NT2/D1 (cell line): ENCODE measurements at regions not wholly inside any gene's neighbourhood (a gene's known extent, or its start where the extent isn't known, plus 50 kb on each side); places are given as distances from the start of the nearest gene placed in this dataset.

Experiments
- SUZ12 ChIP-seq: IDR thresholded peaks from 2 replicates; pipeline ENCODE4 v1.6.1; 2011; ENCODE audit not compliant: insufficient read length, insufficient read depth; ENCODE audit errors: extremely low read depth
- YY1 ChIP-seq: IDR thresholded peaks from 2 replicates; pipeline ENCODE4 v1.6.1; 2011; ENCODE audit not compliant: insufficient read length, insufficient read depth
- ZNF274 ChIP-seq: IDR thresholded peaks from 2 replicates; pipeline ENCODE4 v1.6.1; 2011; ENCODE audit warnings: mild to moderate bottlenecking, low read depth, low read length

DNA sequence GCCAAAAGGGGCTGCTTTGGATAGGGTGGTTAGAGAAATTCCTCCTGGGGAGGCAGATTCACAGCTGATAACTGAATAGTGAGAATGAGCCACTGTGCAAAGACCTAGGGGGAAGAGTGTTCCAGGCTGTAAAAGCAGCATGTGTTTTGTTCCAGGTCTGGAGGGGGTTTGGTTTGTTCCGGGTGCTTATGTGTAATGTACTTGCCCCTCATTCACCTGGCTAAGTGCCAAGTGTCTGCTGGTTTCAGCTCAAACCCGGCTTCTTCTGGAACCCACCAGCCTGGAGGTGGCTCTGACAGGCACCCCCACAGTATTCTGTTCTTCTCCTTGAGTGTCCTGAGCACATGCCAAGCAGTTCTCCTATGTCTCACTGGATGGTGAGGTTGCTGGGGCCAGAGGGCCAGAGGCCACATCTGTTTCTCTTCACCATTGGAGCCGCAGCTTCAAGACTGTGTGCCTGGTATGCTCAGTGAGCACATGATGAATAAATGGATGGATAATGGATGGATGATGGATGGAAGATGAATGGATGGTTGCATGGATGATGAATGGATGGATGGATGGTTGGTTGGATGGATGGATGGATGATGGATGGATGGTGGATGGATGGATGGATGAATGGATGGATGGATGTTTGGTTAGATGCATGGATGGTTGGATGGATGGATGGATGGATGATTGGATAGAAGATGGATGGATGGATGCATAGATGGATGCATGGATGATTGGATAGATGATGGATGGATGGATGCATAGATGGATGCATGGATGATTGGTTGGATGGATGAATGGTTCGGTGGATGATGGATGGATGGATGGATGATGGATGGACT, 227.6 kb downstream of the BMP7 start:
- TF ChIP-seq ZNF274 (no peak), SUZ12 (no peak), YY1 (no peak)
